AG09309 (cell line): ENCODE measurements at regions not wholly inside any gene's neighbourhood (a gene's known extent, or its start where the extent isn't known, plus 50 kb on each side); places are given as distances from the start of the nearest gene placed in this dataset.

ENCODE experiments used
- DNase-seq: peaks from one replicate; pipeline ENCODE4 v3.0.0-alpha.2; 2010; ENCODE audit warnings: low read depth
- H3K4me3 ChIP-seq: 2 replicates; pipeline ENCODE4 v1.5.1; 2011; ENCODE audit warnings: mild to moderate bottlenecking, low read depth, low read length, moderate library complexity; ENCODE audit not compliant: control insufficient read depth
- CTCF ChIP-seq: IDR thresholded peaks from 2 replicates; pipeline ENCODE4 v1.5.1; 2011; ENCODE audit warnings: mild to moderate bottlenecking, low read depth, low read length, inconsistent platforms; ENCODE audit not compliant: insufficient read depth, control insufficient read depth; ENCODE audit errors: missing control alignments

- no peak for DNase-seq
- no peak for TF ChIP-seq CTCF
- H3K4me3 ChIP-seq = no peak overlapping the region
These were observed 221.6 kb upstream of the SOX21 start for GRCh38 chr13:94933936-94934335.

- DNase-seq = no peak
- no peak for TF ChIP-seq CTCF
- no peak overlapping the region for H3K4me3 ChIP-seq
These were observed 220.9 kb upstream of the SOX21 start for GRCh38 chr13:94933230-94933751.

GRCh38 chr13:94928127-94928775, 215.9 kb upstream of the SOX21 start:
- no peak for TF ChIP-seq CTCF
- DNase-seq = no peak
- H3K4me3 ChIP-seq = no peak overlapping the region

- DNase-seq = no peak
- TF ChIP-seq CTCF = no peak
- no peak overlapping the region for H3K4me3 ChIP-seq
These were observed 212.9 kb upstream of the SOX21 start for GRCh38 chr13:94925263-94925662.

GRCh38 chr13:94921181-94921580, 208.8 kb upstream of the SOX21 start:
- H3K4me3 ChIP-seq = no peak overlapping the region
- no peak for DNase-seq
- TF ChIP-seq CTCF = no peak

- no peak for TF ChIP-seq CTCF
- H3K4me3 ChIP-seq = no peak overlapping the region
- DNase-seq = no peak
These were observed 208.2 kb upstream of the SOX21 start for GRCh38 chr13:94920578-94920977.
